Glomerular visceral epithelial cell (primary cell): ENCODE measurements at regions not wholly inside any gene's neighbourhood (a gene's known extent, or its start where the extent isn't known, plus 50 kb on each side); places are given as distances from the start of the nearest gene placed in this dataset.
A peak's percentile ranks its signal among the peaks of the same experiment; 100 is the strongest.
"Not testable (repeated sequence)": the region's sequence is repeated elsewhere in the genome, so short reads cannot be mapped to it uniquely, and the experiment has no call there.

Source experiments
- DNase-seq: peaks from one replicate; pipeline ENCODE4 v3.0.0-alpha.2; 2016; ENCODE audit errors: extremely low spot score

DNA sequence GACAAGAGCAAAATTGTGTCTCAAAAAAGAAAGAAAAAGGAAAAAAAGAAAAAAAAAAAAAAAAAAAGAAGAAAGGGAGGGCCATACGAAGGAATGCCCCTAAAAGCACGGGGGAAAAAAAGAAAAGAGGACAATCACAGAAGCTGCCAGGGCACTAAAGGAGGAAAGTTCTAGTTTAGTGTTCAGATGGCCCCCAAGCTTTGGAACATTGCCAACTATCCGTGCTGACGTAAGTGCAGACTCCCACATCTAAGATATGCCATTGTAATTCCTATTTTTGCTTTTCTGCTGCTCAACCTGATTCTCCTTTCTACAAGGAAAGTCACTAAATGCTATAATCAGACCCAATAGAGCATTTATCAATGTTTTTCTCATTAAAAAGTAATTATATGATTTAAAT lies 842.1 kb downstream of the KCNJ2 start:
- DNase-seq = no peak

DNA sequence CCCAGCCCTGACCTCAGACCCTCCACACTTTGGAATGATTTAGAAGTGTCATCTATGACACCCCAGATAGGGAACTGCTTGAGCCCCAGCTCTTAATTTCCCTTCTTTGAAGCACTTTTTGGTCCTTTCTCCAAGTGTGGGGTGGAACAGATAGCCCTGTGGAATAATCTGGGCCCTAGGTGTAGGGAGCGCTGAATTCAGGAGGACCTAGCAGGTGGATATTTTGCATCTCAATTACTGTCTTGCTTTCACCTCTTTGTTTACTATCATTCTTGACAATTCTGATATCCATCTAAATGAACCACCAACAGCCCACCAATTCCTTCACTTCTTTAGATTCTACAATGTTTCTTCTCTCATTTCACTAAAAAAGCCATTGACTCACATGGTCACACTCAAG lies 850.4 kb downstream of the KCNJ2 start:
- no peak for DNase-seq

DNA sequence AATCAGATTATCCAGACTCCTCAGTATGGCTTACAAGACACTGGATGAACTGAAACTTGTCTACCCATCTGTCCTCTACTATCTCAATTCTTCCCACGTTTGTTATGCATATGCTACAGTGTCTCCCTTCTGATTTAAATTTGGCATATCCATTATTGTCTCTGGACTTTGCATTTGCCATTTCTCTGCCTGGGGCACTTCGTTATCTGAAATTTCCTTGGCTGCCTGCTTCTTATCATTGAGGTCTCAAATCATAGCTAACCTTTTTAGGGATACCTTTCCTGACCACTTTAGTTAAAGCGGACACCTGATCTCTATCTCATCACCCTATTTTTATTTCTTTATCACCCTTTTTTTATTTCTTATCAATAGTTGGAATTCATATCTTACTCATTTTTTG lies 853.4 kb downstream of the KCNJ2 start:
- no peak for DNase-seq

DNA sequence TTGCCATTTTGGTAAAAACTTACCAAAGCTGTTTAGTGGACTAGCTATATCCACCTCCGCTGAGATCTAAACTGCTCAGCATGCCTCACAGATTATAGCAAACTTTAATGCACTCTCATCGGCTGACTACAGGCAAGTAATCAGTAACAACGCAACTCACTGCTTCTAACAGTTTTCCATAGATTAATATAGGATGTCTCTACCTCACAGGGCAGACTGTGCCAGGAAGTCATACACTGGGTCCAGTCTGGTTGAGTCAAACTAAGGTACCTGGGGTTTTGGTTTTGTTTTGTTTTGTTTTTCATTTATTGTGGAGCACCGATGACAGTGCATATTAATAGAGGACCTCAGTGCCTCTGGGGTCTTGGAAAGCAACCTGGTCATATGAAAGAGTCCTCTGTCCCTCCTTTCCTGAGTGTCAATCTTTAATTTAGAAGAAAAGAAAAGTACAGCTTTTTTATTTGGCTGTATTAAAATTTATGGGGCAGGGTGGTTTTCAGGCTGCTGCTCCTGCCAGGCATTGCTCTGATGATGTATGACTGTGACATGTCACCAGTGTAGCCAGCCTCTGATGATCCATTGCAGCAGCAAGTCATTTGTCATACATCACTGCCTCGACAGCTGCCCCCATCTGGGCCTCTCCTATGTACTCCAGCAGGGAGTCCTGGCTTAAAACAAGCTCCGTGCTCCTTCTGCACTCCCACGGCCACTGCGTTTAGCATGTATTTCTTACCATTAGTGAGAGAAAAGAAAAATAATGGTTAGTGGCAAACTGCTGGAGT lies 854.1 kb downstream of the KCNJ2 start:
- peak; percentile 35 for DNase-seq

DNA sequence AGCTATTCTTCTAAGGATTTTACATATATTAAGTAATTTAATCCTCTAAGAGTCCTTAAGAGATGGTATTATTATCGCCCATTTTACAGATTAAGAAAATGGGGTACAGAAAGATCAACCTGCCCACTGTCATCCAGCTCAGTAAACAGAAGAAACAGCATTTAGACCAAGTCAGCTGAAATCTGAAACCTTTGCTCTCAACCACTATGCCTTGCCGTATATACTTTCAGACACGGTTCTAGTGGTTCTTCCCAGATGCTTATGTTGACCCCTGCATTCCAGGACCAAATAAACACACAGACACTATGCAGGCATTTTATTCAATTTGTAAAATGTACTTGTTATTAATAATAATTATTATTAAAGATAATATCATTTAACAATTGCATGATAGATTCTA lies 854.8 kb downstream of the KCNJ2 start:
- DNase-seq = no peak

DNA sequence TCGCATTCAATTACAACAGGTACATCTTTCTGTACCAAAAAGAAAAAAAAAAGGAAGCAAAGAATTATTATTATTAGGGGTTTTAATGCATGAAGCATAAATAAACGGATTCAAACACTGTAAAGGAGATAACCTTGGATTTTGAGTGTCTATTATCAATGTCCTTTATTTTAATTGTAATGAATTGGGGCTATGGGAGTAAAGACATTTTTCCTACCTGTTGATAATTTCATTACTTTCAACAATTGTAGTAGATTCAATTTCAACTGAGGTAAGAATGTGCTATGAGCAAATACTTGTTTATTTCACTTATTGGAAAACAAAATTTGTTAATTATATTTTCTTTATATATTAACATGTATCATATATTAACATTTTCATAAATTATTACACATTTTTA lies 855.6 kb downstream of the KCNJ2 start:
- no peak for DNase-seq

DNA sequence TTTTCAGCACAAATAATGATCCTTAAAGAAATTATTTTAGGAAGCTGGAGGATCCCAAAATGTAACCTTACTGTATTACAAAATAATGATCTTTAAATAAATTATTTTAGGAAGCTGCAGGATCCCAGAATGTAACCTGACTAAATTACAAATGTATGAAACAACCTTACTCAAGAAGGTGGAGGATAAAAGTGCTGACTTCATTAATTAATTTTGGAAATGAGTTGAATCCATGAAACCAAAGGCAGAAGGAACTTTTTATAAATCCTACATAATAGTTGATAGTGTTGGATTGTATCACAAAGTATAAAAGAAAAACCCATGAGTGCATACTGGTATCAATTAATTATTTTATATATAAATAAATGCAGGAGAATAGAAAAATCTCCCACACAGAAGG lies 859.9 kb downstream of the KCNJ2 start:
- no peak for DNase-seq

DNA sequence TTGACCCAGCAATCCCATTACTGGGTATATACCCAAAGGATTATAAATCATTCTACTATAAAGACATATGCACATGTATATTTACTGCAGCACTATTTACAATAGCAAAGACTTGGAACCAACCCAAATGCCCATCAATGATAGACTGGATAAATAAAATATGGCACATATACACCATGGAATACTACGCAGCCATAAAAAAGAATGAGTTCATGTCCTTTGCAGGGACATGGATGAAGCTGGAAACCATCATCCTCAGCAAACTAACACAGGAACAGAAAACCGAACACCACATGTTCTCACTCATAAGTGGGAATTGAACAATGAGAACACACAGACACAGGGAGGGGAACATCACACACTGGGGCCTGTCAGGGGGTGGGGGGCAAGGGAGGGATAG lies 862.0 kb downstream of the KCNJ2 start:
- not testable (repeated sequence) for DNase-seq

DNA sequence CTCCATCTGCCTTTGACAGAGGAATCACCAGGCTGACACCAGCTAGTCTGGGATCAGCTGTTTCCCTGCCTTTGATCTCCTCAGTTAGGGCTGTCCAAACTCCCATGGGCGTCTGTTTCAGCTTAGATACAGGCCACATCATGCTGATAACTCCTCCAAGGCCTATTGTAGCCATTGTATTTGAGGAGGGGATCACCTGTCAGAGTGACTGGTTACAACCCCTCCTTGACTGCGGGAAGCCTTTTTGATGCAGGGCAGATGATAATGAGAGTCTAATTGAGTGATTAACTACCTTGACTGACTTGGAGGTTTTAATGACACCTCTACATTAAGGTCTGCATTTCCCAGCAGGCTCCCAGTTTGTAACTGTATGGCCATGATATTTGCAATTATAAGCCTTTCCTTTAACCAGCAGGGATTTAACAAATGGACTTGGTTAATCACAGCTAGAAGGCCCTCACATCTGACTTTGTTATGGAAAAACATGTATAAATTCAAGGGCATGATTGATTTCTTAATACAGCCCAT lies 863.5 kb downstream of the KCNJ2 start:
- no peak for DNase-seq

DNA sequence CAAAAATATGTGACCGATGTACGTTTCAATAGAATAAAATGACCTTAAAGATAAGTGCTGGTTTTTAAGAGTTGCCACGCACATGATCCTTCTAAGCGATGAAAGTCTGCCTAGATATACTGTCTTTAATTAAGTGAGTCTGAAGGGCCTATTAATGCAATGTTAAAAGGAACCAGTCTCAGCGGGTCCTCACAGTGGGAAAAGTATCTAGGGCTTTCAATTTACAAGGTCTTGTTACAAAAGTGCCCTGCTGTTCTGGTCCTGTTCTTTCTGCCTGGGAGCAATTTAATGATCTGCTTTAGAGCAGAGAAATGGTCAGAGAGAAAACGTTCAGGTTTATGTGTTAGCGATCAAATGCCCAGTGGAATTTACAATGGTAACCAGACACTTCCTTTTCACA lies 864.0 kb downstream of the KCNJ2 start:
- DNase-seq = no peak

DNA sequence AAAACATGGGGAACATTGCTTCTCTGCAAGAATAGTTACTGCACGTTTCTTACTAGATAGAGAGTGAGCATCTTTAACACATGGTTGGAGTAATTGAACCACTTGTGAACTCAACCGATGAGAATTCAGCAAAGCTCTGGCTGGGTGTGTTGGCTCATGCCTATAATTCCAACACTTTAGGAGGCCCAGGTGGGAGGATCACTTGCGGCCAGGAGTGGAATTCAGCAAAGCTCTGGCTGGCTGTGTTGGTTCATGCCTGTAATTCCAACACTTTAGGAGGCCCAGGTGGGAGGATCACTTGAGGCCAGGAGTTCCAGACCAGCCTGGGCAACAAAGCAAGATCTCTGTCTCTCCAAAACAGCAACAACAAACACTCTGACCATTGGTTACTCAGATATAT lies 865.9 kb downstream of the KCNJ2 start:
- no peak for DNase-seq

DNA sequence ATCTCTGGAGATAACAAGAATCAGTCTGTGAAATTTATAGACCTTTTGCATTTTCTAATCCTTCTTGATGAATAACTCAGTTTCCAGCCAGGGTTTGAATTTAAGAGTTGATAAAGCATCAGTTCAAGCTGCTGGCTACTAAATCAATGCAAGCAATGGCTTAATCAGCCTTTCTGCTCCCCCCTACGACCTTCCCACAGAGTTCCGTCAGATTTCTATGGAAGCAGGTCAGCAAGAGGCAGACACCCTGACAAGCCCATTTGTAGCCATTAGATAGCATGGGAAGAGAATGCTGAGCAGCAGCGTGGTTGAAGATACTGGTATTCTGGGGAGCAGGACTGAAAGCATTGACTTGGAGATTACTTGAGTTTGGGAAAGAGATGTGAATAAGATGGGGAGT lies 868.1 kb downstream of the KCNJ2 start:
- DNase-seq = no peak

DNA sequence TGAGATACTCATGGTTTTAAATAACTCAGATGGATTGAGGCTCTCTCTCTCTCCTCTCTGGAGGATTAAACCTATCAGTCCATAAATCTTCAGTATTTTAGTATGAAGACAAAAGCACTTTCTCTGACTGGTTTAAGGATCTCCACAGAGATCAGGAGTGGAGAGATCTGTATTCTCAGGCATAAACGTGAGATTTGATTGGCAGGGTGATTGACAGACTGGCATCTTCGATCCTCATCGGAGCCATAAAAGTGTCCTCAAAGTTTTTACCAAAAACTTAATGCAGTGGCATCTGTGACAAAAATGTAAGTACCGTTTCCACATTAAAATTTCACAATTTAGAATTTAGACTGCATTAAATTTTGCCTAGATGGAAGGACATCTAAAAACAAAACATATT lies 870.1 kb downstream of the KCNJ2 start:
- DNase-seq = no peak

DNA sequence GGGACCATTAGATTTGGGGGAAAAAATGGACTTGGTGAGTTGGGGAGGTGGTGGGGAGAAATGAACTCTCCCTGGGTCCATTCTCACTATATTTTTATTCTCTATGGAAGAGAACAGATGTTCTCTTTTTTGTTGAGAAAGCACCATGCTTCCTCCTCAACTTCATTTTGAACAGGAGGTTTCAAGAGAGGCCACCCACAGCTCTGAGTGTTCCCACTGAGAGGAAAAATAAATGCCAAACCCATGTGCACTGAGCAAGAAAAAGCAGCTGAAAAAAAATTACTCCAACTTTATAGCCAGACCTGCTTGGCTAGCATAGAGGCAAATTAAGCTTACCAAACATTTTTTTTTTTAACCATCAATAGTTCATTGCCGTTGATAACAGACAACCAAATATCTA lies 883.6 kb downstream of the KCNJ2 start:
- no peak for DNase-seq

DNA sequence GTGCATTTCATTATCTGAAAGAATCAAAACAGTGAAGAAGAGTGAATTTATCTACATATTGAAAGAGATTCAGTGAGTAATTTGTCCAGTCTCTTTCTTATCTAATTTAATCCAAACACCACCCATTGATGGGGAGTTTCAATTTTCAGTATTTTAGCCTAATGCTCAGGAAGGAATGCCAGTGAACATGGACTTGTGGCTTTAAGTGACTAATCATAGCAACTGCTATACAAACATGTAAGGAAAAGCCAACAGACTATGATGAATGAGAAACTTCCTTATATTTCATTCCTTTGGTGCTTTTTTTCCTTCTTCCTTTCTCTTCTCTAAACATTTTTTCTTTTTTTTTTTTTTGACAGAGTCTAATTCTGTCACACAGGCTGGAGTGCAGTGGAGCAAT lies 885.8 kb downstream of the KCNJ2 start:
- peak; percentile 24 for DNase-seq

DNA sequence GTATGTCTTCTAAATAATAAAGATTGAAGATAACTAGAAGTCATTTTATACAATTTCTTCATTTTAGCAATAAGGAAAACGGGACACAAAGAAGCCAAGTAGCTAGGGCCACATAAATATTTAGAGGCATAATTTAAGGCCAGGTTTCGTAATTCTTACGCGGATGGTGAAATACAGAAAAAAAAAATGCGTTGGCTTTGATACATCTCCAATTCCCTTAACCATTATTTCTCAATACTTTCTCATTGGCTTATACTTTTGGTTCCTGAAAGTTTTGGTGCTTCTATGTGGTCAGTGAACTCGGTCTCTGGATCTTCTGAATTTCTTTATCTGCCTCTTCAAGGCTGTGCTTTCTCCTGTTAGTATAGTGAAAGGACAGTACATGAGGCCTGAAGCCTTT lies 888.1 kb downstream of the KCNJ2 start:
- DNase-seq = no peak

DNA sequence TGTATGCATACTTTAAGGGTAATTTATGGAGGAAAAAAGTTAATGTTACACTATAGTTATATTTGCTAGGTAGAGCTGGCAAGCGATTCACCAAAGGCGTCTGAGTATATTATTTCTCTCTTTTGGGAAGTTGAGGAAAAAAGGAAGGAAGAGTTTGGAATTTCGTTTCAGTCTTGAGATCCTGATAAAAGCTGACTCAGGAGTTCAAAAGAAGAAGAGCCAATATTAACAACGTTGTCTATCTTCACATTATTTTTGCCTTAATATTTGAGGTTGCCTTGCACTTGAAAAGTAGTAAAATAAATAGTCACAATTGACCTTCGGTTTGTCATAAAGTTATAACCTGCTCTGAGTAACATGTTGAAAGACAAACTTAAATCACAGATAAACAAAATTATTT lies 888.6 kb downstream of the KCNJ2 start:
- no peak for DNase-seq

DNA sequence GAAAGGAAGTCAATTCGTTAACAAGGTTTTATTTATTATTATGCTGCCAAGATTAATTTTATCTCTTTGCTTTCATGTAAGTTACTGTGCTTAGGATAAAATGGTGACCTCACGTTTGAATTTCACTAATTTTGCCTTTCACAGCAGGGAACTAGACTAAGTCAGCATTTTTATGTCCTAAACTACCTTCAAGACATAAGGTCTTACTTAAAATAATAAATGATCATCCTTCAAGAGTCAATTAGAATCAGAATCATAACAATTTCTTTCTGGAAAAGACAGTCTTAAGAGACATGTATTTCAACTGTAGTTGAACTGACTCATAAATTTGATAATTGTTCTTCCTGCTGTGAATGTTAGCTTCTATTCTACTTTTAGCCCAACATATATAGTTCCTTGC lies 893.8 kb downstream of the KCNJ2 start:
- DNase-seq = no peak

DNA sequence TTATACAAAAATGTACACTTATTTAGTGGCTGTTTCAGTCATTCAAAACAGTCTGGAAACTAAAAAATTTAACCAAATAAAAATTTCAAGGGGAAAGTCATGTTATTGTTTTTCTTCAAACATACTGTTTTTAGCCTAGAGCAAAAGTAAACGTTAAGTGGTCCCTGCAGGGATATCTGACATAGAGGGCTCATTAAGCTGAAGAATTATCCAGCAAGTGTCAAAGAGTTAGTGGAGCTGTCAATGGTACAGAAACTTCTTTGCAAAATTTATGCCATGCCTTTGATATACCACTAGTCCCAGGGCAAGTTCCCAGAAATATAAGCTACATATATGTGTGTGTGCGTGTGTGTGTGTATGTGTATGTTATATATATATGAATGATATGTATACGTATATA lies 894.2 kb downstream of the KCNJ2 start:
- DNase-seq = no peak

DNA sequence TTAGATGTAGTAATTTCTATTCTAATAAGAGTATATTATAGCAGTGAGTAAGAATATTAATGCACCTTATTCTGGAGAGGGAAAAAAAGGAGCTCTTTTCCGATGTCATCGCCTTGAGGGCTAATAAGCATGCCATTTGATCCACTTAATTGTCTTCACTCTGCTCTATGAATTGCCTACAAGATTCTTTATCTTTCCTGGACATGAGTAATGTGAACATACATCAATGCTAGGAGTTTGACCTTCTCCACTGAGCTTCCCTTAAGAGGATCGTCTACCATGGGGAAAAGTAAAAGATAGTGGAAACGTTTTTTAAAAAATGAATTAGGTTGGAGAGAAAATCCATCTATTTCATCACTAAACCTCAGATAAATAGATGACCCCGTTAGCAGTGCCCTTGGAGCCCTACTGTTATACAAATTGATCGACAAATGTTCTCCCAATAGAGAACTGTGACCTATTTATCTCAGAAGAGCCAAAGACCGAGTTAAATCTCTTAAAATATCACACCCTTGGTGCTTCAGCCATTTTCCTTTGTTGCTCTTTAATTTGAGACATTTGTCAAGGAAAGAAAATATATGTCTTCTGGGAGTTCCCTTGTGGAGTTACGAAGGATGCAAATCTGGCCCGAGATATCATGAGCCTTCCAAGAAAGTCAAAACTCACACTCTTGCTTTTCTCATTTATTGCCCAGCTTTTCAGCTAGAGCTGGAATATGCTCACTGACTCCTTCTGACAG lies 898.5 kb downstream of the KCNJ2 start:
- DNase-seq = no peak

DNA sequence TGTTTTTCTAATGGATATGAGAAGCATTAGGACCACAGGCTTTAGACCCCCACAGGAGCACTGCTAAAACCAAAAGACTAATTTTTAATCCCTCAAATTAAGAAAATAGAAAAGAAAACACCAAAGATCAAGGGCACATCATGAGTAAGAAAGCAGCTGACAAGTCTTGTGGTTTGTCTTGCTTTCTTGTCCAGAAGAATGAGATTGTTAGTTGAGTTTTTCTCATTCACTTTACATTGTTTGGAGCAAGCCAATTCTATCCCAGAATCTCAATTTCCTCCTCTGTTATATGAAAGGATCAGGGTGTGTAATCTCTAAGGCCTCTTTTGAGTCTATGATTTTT lies 899.0 kb downstream of the KCNJ2 start:
- no peak for DNase-seq

DNA sequence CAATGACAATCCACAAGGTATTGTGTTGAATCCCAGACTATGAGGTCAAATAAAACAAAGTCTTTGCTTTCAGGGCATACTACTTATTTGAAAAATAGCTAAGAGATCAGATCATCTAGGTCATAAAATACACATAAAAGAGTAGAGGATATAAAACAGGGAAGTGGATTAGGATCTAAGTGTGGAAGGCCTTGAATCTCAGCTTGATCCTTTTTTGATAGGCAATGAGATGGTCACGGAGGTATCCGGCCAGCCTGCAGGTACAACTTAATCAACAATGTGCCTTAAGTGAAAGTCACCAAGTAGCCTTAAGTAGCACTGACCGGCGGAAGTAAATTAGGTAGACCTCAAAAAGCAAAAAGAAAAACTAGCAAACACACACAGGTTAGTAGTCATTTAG lies 901.7 kb downstream of the KCNJ2 start:
- DNase-seq = no peak

DNA sequence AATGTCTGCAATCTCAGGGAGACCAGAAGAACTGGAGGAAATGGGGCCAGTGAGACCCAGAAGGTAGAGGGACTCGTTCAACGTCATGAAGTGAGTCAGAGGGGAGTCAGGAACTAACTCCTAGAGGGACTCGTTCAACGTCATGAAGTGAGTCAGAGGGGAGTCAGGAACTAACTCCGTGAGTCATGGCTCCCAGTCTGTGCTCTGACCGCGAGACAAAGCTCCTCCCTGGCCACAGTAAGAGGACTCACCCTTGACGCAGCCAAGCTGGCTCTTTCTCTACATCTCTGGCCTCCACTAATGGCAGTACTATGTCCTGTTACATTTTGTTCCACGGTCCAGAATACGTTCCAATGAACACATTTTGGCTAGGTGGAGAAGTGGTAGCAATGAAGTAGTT lies 902.5 kb downstream of the KCNJ2 start:
- DNase-seq = peak; percentile 88

DNA sequence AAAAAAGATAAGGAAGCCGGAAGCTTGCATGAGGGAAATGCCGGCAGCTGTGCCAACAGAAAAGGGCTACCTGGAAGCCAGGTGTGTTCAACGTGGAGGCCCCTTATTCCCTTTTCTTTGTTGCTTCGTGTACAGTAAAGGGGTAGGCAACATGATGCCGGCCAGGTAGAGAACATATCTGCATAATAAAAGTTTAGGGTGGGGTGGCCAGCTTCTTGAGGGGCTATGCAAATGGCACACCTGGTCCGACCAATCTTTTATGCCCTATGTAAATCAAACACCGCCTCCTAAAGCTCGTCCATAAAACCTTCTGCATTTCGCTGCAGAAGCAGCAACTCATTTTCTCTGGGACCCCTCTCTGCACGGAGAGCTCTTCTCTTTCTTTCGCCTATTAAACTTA lies 911.6 kb downstream of the KCNJ2 start:
- no peak for DNase-seq
